BJ (cell line): ENCODE measurements at regions not wholly inside any gene's neighbourhood (a gene's known extent, or its start where the extent isn't known, plus 50 kb on each side); places are given as distances from the start of the nearest gene placed in this dataset.

Experiments
- CTCF ChIA-PET: fragments of 350-600 bp; formaldehyde crosslinking; extraction: SDS; loops from one replicate; lab custom pipeline; 2021; ENCODE audit warnings: antibody characterized with exemption, inconsistent platforms; lab: Yijun Ruan, JAX
- POLR2A ChIA-PET: fragments of 300-600 bp; sonication (Branson Sonifier 250); formaldehyde crosslinking; extraction: SDS; loops from one replicate; lab custom pipeline; 2021; ENCODE audit warnings: antibody characterized with exemption; lab: Charles Lee
- DNase-seq: peaks from one replicate; pipeline ENCODE4 v3.0.0-alpha.2; 2011; ENCODE audit warnings: low read depth
- H3K27me3 ChIP-seq: 2 replicates; pipeline ENCODE4 v1.6.0; 2011; ENCODE audit warnings: low read length; ENCODE audit not compliant: control insufficient read depth, insufficient read depth
- H3K36me3 ChIP-seq: 2 replicates; pipeline ENCODE4 v1.5.1; 2011; ENCODE audit warnings: low read length; ENCODE audit not compliant: control insufficient read depth, insufficient read depth
- H3K4me3 ChIP-seq: 2 replicates; pipeline ENCODE4 v1.5.1; 2011; ENCODE audit warnings: low read depth, mild to moderate bottlenecking, control low read depth, low read length
- TF ChIP-seq, protein P1 (sequence below): IDR thresholded peaks from 2 replicates; pipeline ENCODE4 v1.5.1; 2011; ENCODE audit warnings: low read depth, mild to moderate bottlenecking, control low read depth, inconsistent platforms, low read length, moderate library complexity; ENCODE audit not compliant: insufficient read depth

GRCh38 chr2:191565647-191566198, 112.2 kb upstream of the NABP1 start:
- no peak for DNase-seq
- H3K27me3 ChIP-seq, result no peaks in the 10 kb centered on the region
- no peak overlapping the region for H3K4me3 ChIP-seq
- POLR2A ChIA-PET, result no interaction called here
- CTCF ChIA-PET, result interaction anchor here (1.3 to 4.2 kb wide), 12 partner anchors 9 to 247 kb away, joined by 3 to 23 read pairs (median 5); partner anchors contain the start of gene NABP1
- no peaks in the 10 kb centered on the region for H3K36me3 ChIP-seq
- TF ChIP-seq, protein P1, sequence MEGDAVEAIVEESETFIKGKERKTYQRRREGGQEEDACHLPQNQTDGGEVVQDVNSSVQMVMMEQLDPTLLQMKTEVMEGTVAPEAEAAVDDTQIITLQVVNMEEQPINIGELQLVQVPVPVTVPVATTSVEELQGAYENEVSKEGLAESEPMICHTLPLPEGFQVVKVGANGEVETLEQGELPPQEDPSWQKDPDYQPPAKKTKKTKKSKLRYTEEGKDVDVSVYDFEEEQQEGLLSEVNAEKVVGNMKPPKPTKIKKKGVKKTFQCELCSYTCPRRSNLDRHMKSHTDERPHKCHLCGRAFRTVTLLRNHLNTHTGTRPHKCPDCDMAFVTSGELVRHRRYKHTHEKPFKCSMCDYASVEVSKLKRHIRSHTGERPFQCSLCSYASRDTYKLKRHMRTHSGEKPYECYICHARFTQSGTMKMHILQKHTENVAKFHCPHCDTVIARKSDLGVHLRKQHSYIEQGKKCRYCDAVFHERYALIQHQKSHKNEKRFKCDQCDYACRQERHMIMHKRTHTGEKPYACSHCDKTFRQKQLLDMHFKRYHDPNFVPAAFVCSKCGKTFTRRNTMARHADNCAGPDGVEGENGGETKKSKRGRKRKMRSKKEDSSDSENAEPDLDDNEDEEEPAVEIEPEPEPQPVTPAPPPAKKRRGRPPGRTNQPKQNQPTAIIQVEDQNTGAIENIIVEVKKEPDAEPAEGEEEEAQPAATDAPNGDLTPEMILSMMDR, result no peak

DNA sequence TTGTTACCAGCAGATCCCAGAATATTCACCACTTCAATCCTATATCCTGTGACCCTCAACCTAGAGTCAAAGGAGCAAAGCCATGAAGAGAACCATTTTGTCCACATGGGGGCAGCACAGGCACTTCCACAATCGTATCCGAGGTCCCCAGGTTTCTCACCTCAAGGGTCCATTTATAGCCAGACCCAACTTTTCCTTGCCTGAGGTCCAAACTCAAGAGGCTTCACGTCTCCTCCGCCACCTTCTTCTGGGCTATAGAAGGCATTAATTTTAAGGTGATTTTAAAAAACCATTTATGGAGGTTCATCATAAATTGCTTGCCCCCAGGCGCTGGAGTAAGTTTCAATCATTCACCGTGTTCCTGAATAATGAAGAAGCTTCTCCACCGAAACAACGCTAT, 111.6 kb upstream of the NABP1 start:
- DNase-seq, result no peak
- no peaks in the 10 kb centered on the region for H3K36me3 ChIP-seq
- TF ChIP-seq, protein P1, result peak; percentile 87
- H3K4me3 ChIP-seq, result no peak overlapping the region
- ChIA-PET CTCF (interaction anchor here (0.7 to 4.2 kb wide), 24 partner anchors 8 to 596 kb away, joined by 3 to 23 read pairs (median 5); partner anchors contain the start of gene NABP1), POLR2A (interaction anchor here (1.1 kb wide), 1 partner anchor 111 kb away, joined by 11 read pairs; the partner anchor contains the start of gene NABP1)
- no peaks in the 10 kb centered on the region for H3K27me3 ChIP-seq

DNA sequence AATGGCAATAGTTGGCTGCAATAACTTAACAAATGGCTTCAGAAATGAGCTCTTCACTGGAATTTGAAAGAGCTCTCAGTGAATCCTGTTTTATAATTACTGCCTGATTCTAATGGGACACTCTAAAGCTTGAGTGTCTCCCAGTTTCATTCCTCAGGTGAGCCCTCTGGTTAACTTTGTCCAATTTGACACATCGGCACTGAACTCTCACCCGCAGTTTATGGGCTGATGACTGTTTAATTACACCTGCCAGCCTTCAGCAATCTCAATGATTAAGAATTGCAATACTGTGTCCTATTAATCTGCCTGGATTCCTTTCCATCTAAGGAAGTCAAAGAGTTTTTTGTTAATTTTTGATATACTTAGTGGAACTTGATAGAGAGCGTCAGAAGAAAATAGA, 110.7 kb upstream of the NABP1 start:
- ChIA-PET POLR2A (interaction anchor here (0.6 to 1.1 kb wide), 3 partner anchors 20 to 124 kb away, joined by 4 to 11 read pairs (median 4); partner anchors contain the start of gene NABP1), CTCF (interaction anchor here (0.6 to 4.2 kb wide), 27 partner anchors 9 to 595 kb away, joined by 3 to 23 read pairs (median 5); partner anchors contain the start of gene NABP1)
- DNase-seq, result no peak

DNA sequence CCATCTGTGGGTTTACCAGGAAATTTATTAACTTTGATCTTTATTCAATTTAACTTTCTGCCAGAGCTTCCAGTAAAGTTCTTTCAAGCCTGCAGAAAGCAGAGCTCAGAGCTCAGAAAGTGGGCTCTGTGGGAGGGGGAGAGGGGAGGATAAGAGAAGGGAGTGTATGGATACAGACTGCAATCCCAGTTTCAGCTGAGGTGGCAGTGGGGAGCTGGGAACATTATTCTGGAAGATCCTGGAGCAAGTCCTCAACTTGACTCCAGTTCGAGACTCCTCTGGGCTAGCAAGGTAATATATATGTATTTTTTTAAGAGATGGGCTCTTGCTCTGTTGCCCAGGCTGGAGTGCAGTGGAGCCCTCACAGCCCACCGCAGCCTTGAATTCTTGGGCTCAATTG, 108.9 kb upstream of the NABP1 start:
- POLR2A ChIA-PET, result interaction anchor here (0.7 kb wide), 2 partner anchors 109 to 127 kb away, joined by 3 to 14 read pairs; partner anchors contain the start of gene NABP1
- Histone ChIP-seq H3K4me3 (no peak overlapping the region), H3K36me3 (no peaks in the 10 kb centered on the region), H3K27me3 (no peaks in the 10 kb centered on the region)
- CTCF ChIA-PET, result interaction anchor here (1.0 to 2.3 kb wide), 5 partner anchors 16 to 593 kb away, joined by 3 to 13 read pairs (median 5); no protein-coding TSS in a partner anchor
- DNase-seq, result no peak
- TF ChIP-seq, protein P1, result no peak

More for the DNA sequence above, 110.7 kb upstream of the NABP1 start:
- TF ChIP-seq, protein P1, result no peak
- Histone ChIP-seq H3K4me3 (no peak overlapping the region), H3K27me3 (no peaks in the 10 kb centered on the region), H3K36me3 (no peaks in the 10 kb centered on the region)

DNA sequence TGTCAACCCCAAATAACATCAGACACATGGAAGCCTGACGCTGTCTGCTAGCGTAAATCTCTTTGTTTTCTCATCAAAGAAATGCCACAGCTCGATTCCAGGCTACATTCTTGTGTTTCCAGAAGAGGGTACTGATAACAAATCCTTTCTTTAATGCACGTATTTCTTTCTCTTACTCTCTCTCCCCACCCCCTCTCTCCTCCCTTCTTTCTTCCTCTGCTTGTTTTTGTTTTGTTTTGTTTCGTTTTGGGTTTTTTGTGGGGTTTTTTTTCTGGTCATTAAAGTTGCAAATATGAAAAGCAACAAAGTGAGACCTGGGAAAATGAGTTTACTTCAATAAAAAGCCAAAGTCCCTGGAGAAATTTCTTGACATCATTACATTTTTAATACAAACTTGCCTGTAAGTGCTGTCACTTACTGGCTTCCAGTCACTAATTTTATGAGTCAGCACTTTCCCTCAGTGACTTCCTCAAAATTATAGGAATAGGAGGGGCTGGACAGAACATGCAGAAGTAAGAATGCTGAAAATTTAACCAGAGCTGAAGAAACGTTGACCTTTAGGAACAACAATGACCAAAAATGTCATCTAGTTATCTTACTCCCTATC, 106.7 kb upstream of the NABP1 start:
- DNase-seq, result no peak
- ChIA-PET POLR2A (interaction anchor here (0.6 kb wide), 1 partner anchor 557 kb away, joined by 4 read pairs; no protein-coding TSS in a partner anchor), CTCF (interaction anchor here (2.2 kb wide), 1 partner anchor 120 kb away, joined by 8 read pairs; no protein-coding TSS in a partner anchor)
- TF ChIP-seq, protein P1, result peak; percentile 28; the same call in 1 of the 2 replicates
- Histone ChIP-seq H3K27me3 (no peaks in the 10 kb centered on the region), H3K4me3 (no peak overlapping the region), H3K36me3 (no peaks in the 10 kb centered on the region)
